ENCODE measurements at regions not wholly inside any gene's neighbourhood (a gene's known extent, or its start where the extent isn't known, plus 50 kb on each side); places are given as distances from the start of the nearest gene placed in this dataset.

DNA sequence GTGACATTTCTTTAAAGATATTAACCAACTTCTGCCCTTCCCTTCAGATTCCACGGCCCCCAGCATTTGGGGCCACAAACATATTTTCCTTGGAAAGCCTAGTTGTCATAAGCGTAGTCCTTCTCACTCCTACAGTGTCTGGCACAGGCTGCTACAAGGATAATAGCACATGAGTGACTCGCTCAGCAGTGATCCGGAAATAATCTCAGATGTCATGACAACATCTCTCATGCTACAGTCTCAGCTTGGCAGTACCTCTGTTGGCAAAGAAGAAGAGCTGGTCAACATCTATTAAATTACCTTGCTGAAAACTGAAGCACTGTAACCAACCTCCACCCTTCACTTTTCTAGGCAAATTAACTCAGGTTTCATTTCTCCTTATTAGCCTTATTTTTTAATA lies 351.7 kb downstream of the RAD51AP2 start:
- no TSS peak for BruUV-seq (replicated peaks)
- no peak for DNase-seq
- Mint-ChIP-seq H3K27me3 (ENCODE audit: unreplicated experiment) (no peaks in the 10 kb centered on the region), H3K4me3 (ENCODE audit: low read depth, unreplicated experiment) (no peak overlapping the region), H3K9me3 (ENCODE audit: low read depth, unreplicated experiment) (peaks cover 4% of the 10 kb centered on the region), H3K36me3 (ENCODE audit: insufficient read depth, unreplicated experiment) (no peaks in the 10 kb centered on the region), H3K4me1 (ENCODE audit: low read depth, unreplicated experiment) (no peaks in the 10 kb centered on the region), H3K27ac (ENCODE audit: unreplicated experiment) (no peak overlapping the region)
- CTCF ChIA-PET = no interaction called here
- TF ChIP-seq, protein P1, sequence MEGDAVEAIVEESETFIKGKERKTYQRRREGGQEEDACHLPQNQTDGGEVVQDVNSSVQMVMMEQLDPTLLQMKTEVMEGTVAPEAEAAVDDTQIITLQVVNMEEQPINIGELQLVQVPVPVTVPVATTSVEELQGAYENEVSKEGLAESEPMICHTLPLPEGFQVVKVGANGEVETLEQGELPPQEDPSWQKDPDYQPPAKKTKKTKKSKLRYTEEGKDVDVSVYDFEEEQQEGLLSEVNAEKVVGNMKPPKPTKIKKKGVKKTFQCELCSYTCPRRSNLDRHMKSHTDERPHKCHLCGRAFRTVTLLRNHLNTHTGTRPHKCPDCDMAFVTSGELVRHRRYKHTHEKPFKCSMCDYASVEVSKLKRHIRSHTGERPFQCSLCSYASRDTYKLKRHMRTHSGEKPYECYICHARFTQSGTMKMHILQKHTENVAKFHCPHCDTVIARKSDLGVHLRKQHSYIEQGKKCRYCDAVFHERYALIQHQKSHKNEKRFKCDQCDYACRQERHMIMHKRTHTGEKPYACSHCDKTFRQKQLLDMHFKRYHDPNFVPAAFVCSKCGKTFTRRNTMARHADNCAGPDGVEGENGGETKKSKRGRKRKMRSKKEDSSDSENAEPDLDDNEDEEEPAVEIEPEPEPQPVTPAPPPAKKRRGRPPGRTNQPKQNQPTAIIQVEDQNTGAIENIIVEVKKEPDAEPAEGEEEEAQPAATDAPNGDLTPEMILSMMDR (IDR thresholded peaks at IDR 0.05; ENCODE audit: unreplicated experiment) = no peak
- intact Hi-C loops (cut with micrococcal nuclease; ENCODE audit: unreplicated experiment) = no loop called here

DNA sequence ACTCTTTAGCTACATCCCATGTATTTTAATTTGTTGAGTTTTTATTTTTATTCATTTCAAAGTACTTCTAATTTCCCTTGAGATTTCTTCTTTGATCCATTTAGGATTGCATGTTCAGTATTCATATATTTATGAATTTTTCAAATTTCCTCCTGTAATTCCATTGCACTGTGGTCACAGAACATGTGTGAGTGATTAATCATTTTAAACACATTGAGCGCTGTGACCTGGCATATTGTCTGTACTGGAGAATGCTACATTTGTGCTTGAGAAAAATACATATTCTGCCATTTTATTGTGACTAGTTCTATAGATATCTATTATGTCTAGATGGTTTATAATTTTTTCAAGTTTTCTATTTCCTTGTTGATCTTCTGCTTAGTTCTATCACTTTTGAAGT lies 353.7 kb downstream of the RAD51AP2 start:
- TF ChIP-seq, protein P1 (IDR thresholded peaks at IDR 0.05; ENCODE audit: unreplicated experiment) = no peak
- no peaks in the 10 kb centered on the region for H3K36me3 Mint-ChIP-seq (ENCODE audit: insufficient read depth, unreplicated experiment)
- no peak overlapping the region for H3K4me3 Mint-ChIP-seq (ENCODE audit: low read depth, unreplicated experiment)
- peaks cover 4% of the 10 kb centered on the region for H3K9me3 Mint-ChIP-seq (ENCODE audit: low read depth, unreplicated experiment)
- no peak overlapping the region for H3K27ac Mint-ChIP-seq (ENCODE audit: unreplicated experiment)
- H3K4me1 Mint-ChIP-seq (ENCODE audit: low read depth, unreplicated experiment) = no peaks in the 10 kb centered on the region
- no peak for DNase-seq
- CTCF ChIA-PET = no interaction called here
- H3K27me3 Mint-ChIP-seq (ENCODE audit: unreplicated experiment) = no peaks in the 10 kb centered on the region
- BruUV-seq (replicated peaks) = no TSS peak
- intact Hi-C loops (cut with micrococcal nuclease; ENCODE audit: unreplicated experiment) = no loop called here

DNA sequence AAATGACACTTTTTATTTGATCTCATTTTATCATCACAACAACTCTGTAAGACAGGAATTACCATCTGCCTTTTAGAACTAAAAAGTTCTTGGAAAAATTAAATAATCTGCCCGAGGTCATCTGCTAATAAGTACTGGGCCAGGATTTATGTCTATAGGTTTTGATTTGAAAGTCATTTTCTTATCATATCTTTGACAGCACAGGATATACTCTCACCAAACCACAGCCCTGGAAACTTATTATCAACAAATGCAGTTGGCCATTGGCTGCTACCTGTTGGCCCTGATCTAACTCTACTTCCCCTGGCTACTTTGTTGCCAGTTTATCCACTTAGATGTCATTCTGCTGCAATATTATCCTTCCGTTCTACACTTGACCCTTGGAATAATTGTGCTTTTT lies 354.6 kb downstream of the RAD51AP2 start:
- DNase-seq = no peak
- TF ChIP-seq, protein P1 (IDR thresholded peaks at IDR 0.05; ENCODE audit: unreplicated experiment) = no peak
- no peaks in the 10 kb centered on the region for H3K36me3 Mint-ChIP-seq (ENCODE audit: insufficient read depth, unreplicated experiment)
- intact Hi-C loops (cut with micrococcal nuclease; ENCODE audit: unreplicated experiment) = no loop called here
- peaks cover 7% of the 10 kb centered on the region for H3K9me3 Mint-ChIP-seq (ENCODE audit: low read depth, unreplicated experiment)
- H3K27me3 Mint-ChIP-seq (ENCODE audit: unreplicated experiment) = no peaks in the 10 kb centered on the region
- no peak overlapping the region for H3K4me3 Mint-ChIP-seq (ENCODE audit: low read depth, unreplicated experiment)
- H3K27ac Mint-ChIP-seq (ENCODE audit: unreplicated experiment) = no peak overlapping the region
- CTCF ChIA-PET = no interaction called here
- H3K4me1 Mint-ChIP-seq (ENCODE audit: low read depth, unreplicated experiment) = no peaks in the 10 kb centered on the region
- no TSS peak for BruUV-seq (replicated peaks)

DNA sequence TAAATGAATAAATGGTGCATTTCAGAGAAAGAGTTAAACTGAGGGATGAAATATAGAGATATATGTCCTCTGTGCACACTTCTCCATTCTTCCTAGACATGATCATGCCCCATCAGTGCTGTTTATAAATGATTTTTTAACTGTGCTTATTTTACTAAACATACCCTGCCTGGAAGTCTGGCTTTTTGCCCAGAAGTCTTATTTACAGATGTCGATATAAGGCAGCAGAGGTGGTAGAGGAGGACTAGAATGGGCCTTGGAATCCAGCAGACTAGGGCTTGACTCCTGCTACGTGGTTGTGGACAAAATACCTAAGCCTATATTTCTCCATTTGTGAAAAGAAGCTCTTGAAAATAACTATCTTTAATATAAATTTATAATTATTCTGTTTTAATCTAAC lies 355.5 kb downstream of the RAD51AP2 start:
- Mint-ChIP-seq H3K9me3 (ENCODE audit: low read depth, unreplicated experiment) (peaks cover 4% of the 10 kb centered on the region), H3K4me1 (ENCODE audit: low read depth, unreplicated experiment) (no peaks in the 10 kb centered on the region), H3K27me3 (ENCODE audit: unreplicated experiment) (no peaks in the 10 kb centered on the region), H3K4me3 (ENCODE audit: low read depth, unreplicated experiment) (no peak overlapping the region), H3K27ac (ENCODE audit: unreplicated experiment) (no peak overlapping the region), H3K36me3 (ENCODE audit: insufficient read depth, unreplicated experiment) (no peaks in the 10 kb centered on the region)
- CTCF ChIA-PET = no interaction called here
- no peak for DNase-seq
- no TSS peak for BruUV-seq (replicated peaks)
- intact Hi-C loops (cut with micrococcal nuclease; ENCODE audit: unreplicated experiment) = no loop called here
- TF ChIP-seq, protein P1 (IDR thresholded peaks at IDR 0.05; ENCODE audit: unreplicated experiment) = no peak

DNA sequence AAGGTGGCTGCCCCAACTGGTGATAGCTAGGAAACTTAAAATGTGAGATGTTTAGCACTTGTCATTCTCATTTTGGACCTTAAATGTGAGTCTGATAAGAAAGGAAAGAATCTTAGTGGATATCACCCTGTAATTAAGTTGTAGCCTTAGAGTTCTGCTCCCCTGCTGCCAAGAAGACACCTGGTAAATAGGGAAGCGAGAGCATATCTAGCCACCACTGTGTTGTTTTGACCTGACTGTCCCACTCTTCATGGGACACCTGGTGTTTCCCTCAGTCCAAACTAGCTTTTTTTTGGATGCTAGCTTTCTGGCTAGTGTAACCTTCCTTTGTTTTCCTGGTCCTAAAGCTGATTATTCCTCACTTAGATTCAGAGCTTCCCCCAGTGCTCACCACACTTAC lies 357.6 kb downstream of the RAD51AP2 start:
- TF ChIP-seq, protein P1 (IDR thresholded peaks at IDR 0.05; ENCODE audit: unreplicated experiment) = no peak
- no peak overlapping the region for H3K27ac Mint-ChIP-seq (ENCODE audit: unreplicated experiment)
- H3K4me1 Mint-ChIP-seq (ENCODE audit: low read depth, unreplicated experiment) = no peaks in the 10 kb centered on the region
- peaks cover 4% of the 10 kb centered on the region for H3K9me3 Mint-ChIP-seq (ENCODE audit: low read depth, unreplicated experiment)
- H3K27me3 Mint-ChIP-seq (ENCODE audit: unreplicated experiment) = no peaks in the 10 kb centered on the region
- BruUV-seq (replicated peaks) = no TSS peak
- no peak overlapping the region for H3K4me3 Mint-ChIP-seq (ENCODE audit: low read depth, unreplicated experiment)
- CTCF ChIA-PET = no interaction called here
- intact Hi-C loops (cut with micrococcal nuclease; ENCODE audit: unreplicated experiment) = no loop called here
- no peak for DNase-seq
- H3K36me3 Mint-ChIP-seq (ENCODE audit: insufficient read depth, unreplicated experiment) = no peaks in the 10 kb centered on the region
